Nephron progenitor cell (in vitro differentiated cells): ENCODE measurements at regions not wholly inside any gene's neighbourhood (a gene's known extent, or its start where the extent isn't known, plus 50 kb on each side); places are given as distances from the start of the nearest gene placed in this dataset.

Source experiments
- DNase-seq: peaks from one replicate; pipeline ENCODE4 v3.0.0; 2021
- H3K27ac Mint-ChIP-seq: 2 replicates; pipeline ENCODE4 v1.8.0; 2021; ENCODE audit warnings: mild to moderate bottlenecking, moderate library complexity, mixed read lengths
- H3K27me3 Mint-ChIP-seq: 2 replicates; pipeline ENCODE4 v1.8.0; 2021; ENCODE audit warnings: mild to moderate bottlenecking, low read depth, mixed read lengths; ENCODE audit not compliant: poor library complexity
- H3K36me3 Mint-ChIP-seq: 2 replicates; pipeline ENCODE4 v1.8.0; 2021; ENCODE audit warnings: low read depth, mixed read lengths
- H3K4me1 Mint-ChIP-seq: 2 replicates; pipeline ENCODE4 v1.8.0; 2021; ENCODE audit warnings: mixed read lengths
- H3K4me3 Mint-ChIP-seq: 2 replicates; pipeline ENCODE4 v1.8.0; 2021; ENCODE audit warnings: mild to moderate bottlenecking, moderate library complexity, mixed read lengths
- H3K9me3 Mint-ChIP-seq: 2 replicates; pipeline ENCODE4 v1.8.0; 2021; ENCODE audit warnings: mild to moderate bottlenecking, moderate library complexity, mixed read lengths
- CTCF ChIP-seq: fragments of 200-600 bp; sonication (generic); IDR thresholded peaks from 2 replicates; pipeline ENCODE4 v1.5.0; 2021; ENCODE audit warnings: antibody characterized with exemption

GRCh38 chr20:62536871-62537401 lies 61.1 kb upstream of the GATA5 start:
- Mint-ChIP-seq H3K36me3 (no peaks in the 10 kb centered on the region), H3K9me3 (no peaks in the 10 kb centered on the region), H3K27ac (no peak overlapping the region), H3K4me3 (no peak overlapping the region), H3K27me3 (no peaks in the 10 kb centered on the region), H3K4me1 (peaks cover 11% of the 10 kb centered on the region)
- TF ChIP-seq CTCF: no peak
- DNase-seq: no peak

DNA sequence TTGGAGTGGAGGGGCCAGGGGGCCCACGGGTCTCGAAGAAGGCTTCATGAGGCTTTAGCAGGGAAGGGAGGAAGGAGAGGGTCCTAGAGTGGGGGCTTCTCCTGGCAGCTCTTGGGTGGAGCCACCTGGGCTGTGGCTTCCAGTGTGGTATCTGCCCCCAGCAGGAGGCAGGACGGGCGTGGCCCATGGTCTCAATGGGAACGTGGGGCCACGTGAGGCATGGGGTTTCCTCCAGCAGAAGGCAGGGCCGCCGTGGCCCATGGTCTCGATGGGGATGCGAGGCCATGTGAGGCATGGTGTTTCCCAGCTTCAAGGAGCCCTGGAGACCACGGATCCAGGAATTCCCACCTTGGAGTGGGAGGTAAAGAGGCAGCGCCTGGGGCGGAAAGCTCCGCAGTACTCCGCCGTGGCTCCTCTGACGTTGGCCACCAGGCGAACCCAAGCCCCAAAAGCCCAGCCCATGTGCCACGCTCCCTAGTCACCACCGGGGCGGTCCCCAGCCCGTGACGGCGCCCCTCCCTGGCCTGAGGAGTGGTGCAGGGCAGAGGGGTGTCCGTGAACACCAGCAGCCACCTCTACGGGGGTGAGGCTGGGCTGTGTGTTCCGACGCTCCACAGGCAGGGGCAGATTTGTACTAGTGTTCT lies 62.0 kb upstream of the GATA5 start:
- no peaks in the 10 kb centered on the region for H3K27me3 Mint-ChIP-seq
- no peak overlapping the region for H3K4me3 Mint-ChIP-seq
- no peaks in the 10 kb centered on the region for H3K36me3 Mint-ChIP-seq
- TF ChIP-seq CTCF: no peak
- peaks cover 15% of the 10 kb centered on the region for H3K4me1 Mint-ChIP-seq
- H3K9me3 Mint-ChIP-seq: no peaks in the 10 kb centered on the region
- DNase-seq: no peak
- H3K27ac Mint-ChIP-seq: no peak overlapping the region

DNA sequence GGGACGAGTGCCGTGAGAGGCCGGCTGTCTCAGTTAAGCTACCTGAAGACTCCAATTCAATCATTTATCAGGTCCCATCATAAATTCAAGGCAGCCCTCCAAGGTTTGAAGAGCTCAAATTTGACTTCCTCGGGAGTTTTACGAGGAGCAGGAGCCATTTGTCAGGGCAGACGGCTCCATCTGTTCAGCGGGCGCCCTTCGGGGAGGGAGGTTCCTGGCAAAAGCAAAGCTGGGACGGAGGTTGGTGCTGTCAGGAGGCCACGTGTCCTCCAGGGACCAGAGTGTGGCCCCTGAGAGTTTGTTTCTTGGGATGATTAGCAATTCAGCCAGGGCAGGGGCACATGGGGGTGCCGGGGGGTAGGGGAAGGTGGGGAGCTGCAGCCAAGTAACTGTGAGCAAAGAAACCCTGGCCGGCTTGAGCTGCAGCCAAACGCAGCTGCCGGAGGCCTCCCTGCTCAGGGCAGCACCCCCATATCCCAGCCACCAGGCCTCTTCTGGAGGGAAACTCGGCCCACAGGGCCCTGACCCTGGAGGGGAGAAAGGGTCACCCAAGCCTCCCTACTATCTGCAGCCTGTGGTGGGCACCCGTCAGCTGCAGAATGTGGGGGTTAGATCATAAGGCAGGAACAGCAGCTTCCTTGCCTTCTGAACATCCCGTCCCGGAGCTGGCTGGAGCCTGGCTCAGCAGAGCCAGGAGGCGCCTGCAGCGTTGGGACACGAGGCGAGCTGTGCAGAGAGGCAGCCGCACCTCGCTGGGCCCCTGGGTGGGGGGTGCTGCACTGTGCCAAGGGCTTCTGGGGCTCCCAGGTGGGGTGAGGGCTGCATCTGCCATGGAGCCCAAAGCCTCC lies 63.6 kb upstream of the GATA5 start:
- Mint-ChIP-seq H3K9me3 (peaks cover 9% of the 10 kb centered on the region), H3K4me3 (no peak overlapping the region), H3K27ac (no peak overlapping the region), H3K4me1 (peaks cover 27% of the 10 kb centered on the region), H3K36me3 (no peaks in the 10 kb centered on the region), H3K27me3 (peaks cover 4% of the 10 kb centered on the region)
- no peak for DNase-seq
- TF ChIP-seq CTCF: no peak

DNA sequence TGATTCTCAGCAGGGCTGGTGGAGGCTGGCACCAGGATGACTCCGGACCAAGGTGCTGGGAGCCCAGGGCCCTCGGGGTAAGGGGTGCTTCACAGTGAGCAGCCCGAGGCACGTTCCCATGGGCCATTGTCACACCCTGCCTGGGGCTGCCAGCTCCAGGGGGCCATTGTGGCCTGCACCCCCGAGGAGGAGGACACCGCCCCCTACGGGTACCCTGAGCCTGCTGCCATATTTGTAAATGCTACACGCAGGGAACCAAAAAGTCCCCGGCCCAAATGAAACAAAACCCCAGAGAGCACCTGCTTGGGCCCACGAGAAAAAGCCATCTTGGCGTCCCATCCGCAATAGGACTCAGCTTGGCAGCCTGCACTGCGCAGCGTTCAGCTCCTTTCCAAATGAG lies 64.7 kb upstream of the GATA5 start:
- Mint-ChIP-seq H3K27ac (no peak overlapping the region), H3K27me3 (peaks cover 5% of the 10 kb centered on the region), H3K4me3 (no peak overlapping the region), H3K9me3 (peaks cover 12% of the 10 kb centered on the region), H3K36me3 (no peaks in the 10 kb centered on the region), H3K4me1 (peaks cover 27% of the 10 kb centered on the region)
- no peak for TF ChIP-seq CTCF
- no peak for DNase-seq

DNA sequence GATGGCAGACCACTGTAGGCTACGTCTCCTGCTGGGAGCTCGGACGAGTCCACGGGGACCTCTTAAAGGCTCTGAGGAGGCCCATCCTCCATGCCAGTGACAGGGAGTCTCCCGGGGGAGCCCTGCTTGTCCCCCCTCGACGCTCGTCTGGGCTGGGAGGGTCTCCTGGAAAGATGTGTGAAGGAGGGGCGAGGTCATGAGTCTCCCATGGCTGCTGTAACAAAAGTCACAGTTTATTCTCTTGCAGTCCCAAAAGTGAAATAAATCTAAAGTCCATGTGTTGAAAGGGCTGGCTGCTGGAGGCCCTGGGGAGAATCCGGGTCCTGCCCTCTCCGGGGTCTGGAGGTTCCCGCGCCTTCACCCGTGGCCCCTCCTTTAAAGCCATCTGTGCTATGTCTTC lies 67.1 kb upstream of the GATA5 start:
- H3K4me3 Mint-ChIP-seq: no peak overlapping the region
- H3K4me1 Mint-ChIP-seq: peaks cover 32% of the 10 kb centered on the region
- H3K27me3 Mint-ChIP-seq: peaks cover 5% of the 10 kb centered on the region
- H3K36me3 Mint-ChIP-seq: no peaks in the 10 kb centered on the region
- H3K9me3 Mint-ChIP-seq: peaks cover 12% of the 10 kb centered on the region
- peak; percentile 42 for DNase-seq
- H3K27ac Mint-ChIP-seq: no peak overlapping the region
- no peak for TF ChIP-seq CTCF
